PC-9 (cell line): ENCODE measurements at regions not wholly inside any gene's neighbourhood (a gene's known extent, or its start where the extent isn't known, plus 50 kb on each side); places are given as distances from the start of the nearest gene placed in this dataset.
"Not testable (repeated sequence)": the region's sequence is repeated elsewhere in the genome, so short reads cannot be mapped to it uniquely, and the experiment has no call there.

ENCODE experiments used
- BruUV-seq: library from RNA; stranded (reverse); fragments of 400-500 nt; replicated peaks from 2 replicates; lab custom pipeline; 2021; lab: Mats Ljungman, UMichigan
- CTCF ChIA-PET: fragments of 300-600 bp; sonication (Branson Sonifier 250); formaldehyde crosslinking; loops from one replicate; lab custom pipeline; 2022; ENCODE audit warnings: antibody characterized with exemption; lab: Charles Lee
- POLR2A ChIA-PET: fragments of 300-600 bp; sonication (Branson Sonifier 250); formaldehyde crosslinking; loops from one replicate; lab custom pipeline; 2022; ENCODE audit warnings: antibody characterized with exemption; ENCODE audit not compliant: unreplicated experiment; lab: Charles Lee
- DNase-seq, 2 experiments: peaks; one replicate each; pipeline versions ENCODE4 v3.0.0 to v3.0.0-alpha.2; 2015 to 2022; ENCODE audit warnings: mixed read lengths in 1 of 2
- H2AFZ ChIP-seq: fragments of 200-600 bp; sonication (generic); 2 replicates; pipeline ENCODE4 v1.8.1; 2017; ENCODE audit warnings: antibody characterized with exemption
- H3F3A ChIP-seq: fragments of 200-600 bp; sonication (generic); 2 replicates; pipeline ENCODE4 v1.8.1; 2017; ENCODE audit warnings: antibody characterized with exemption, mild to moderate bottlenecking, low read depth; ENCODE audit not compliant: insufficient read depth
- H3K27ac ChIP-seq: fragments of 200-600 bp; sonication (generic); 2 replicates; pipeline ENCODE4 v1.6.1; 2016; ENCODE audit warnings: mixed run types
- H3K27me3 ChIP-seq: fragments of 200-600 bp; sonication (generic); 2 replicates; pipeline ENCODE4 v1.6.1; 2016; ENCODE audit warnings: low read depth, mixed run types; ENCODE audit not compliant: insufficient read depth
- H3K36me3 ChIP-seq: fragments of 200-600 bp; sonication (generic); 2 replicates; pipeline ENCODE4 v1.6.1; 2016; ENCODE audit warnings: low read depth, mixed run types
- H3K4me1 ChIP-seq: fragments of 200-600 bp; sonication (generic); replicated peaks from 2 replicates; pipeline ENCODE4 v1.6.1; 2016; ENCODE audit warnings: mixed run types; ENCODE audit not compliant: insufficient read depth
- H3K4me2 ChIP-seq: fragments of 200-600 bp; sonication (generic); 2 replicates; pipeline ENCODE4 v1.6.1; 2017; ENCODE audit warnings: mixed run types
- H3K4me3 ChIP-seq: fragments of 200-600 bp; sonication (generic); 2 replicates; pipeline ENCODE4 v1.6.1; 2016; ENCODE audit warnings: mixed run types
- H3K79me2 ChIP-seq: fragments of 200-600 bp; sonication (generic); 2 replicates; pipeline ENCODE4 v1.6.1; 2017; ENCODE audit warnings: low read depth, mixed run types
- H3K9me2 ChIP-seq: fragments of 200-600 bp; sonication (generic); 2 replicates; pipeline ENCODE4 v1.8.1; 2017; ENCODE audit warnings: mild to moderate bottlenecking; ENCODE audit not compliant: insufficient read depth
- H3K9me3 ChIP-seq: fragments of 200-600 bp; sonication (generic); 2 replicates; pipeline ENCODE4 v1.8.1; 2016; ENCODE audit warnings: low read depth; ENCODE audit not compliant: insufficient read depth
- H4K20me1 ChIP-seq: fragments of 200-600 bp; sonication (generic); 2 replicates; pipeline ENCODE4 v1.8.1; 2017; ENCODE audit not compliant: insufficient read depth
- intact Hi-C: fragments of 100-400 bp; cut with micrococcal nuclease; formaldehyde crosslinking; loops from one replicate; pipeline ENCODE4 v1.10.0; 2022; ENCODE audit not compliant: unreplicated experiment

GRCh38 chr2:87429206-87429930, 318.5 kb upstream of the PLGLB2 start:
- DNase-seq, CTCF ChIA-PET, H3K27me3 ChIP-seq, POLR2A ChIA-PET, H3K27ac ChIP-seq, H2AFZ ChIP-seq, BruUV-seq, H3K4me2 ChIP-seq, H3K9me3 ChIP-seq, H3K79me2 ChIP-seq, intact Hi-C loops, H3K36me3 ChIP-seq, H3K4me1 ChIP-seq, H4K20me1 ChIP-seq, H3K9me2 ChIP-seq, H3F3A ChIP-seq, H3K4me3 ChIP-seq: not testable (repeated sequence)

- H4K20me1 ChIP-seq, H3K27me3 ChIP-seq, POLR2A ChIA-PET, intact Hi-C loops, H3K4me3 ChIP-seq, H3K36me3 ChIP-seq, H3K9me3 ChIP-seq, CTCF ChIA-PET, BruUV-seq, DNase-seq, H3K79me2 ChIP-seq, H3K27ac ChIP-seq, H3K9me2 ChIP-seq, H2AFZ ChIP-seq, H3K4me1 ChIP-seq, H3K4me2 ChIP-seq, H3F3A ChIP-seq: not testable (repeated sequence)
Measured at GRCh38 chr2:87429931-87430275, 318.0 kb upstream of the PLGLB2 start.

GRCh38 chr2:87431051-87431450, 316.8 kb upstream of the PLGLB2 start:
- BruUV-seq, POLR2A ChIA-PET, CTCF ChIA-PET: not testable (repeated sequence)

GRCh38 chr2:87432711-87433453, 315.0 kb upstream of the PLGLB2 start:
- H3K79me2 ChIP-seq, H3K4me1 ChIP-seq, intact Hi-C loops, H3K36me3 ChIP-seq, POLR2A ChIA-PET, DNase-seq, H4K20me1 ChIP-seq, H3K4me2 ChIP-seq, H3K9me3 ChIP-seq, H3K27ac ChIP-seq, H3F3A ChIP-seq, H3K9me2 ChIP-seq, H3K4me3 ChIP-seq, BruUV-seq, H3K27me3 ChIP-seq, H2AFZ ChIP-seq, CTCF ChIA-PET: not testable (repeated sequence)

More at GRCh38 chr2:87431051-87431450, 316.8 kb upstream of the PLGLB2 start:
- H2AFZ ChIP-seq, H3K9me3 ChIP-seq, intact Hi-C loops, H3K79me2 ChIP-seq, H3K27ac ChIP-seq, H3K27me3 ChIP-seq, H3K9me2 ChIP-seq, H4K20me1 ChIP-seq, H3K4me3 ChIP-seq, H3F3A ChIP-seq, H3K36me3 ChIP-seq, H3K4me1 ChIP-seq, H3K4me2 ChIP-seq, DNase-seq: not testable (repeated sequence)

GRCh38 chr2:87436007-87436406, 311.9 kb upstream of the PLGLB2 start:
- intact Hi-C loops, H3K9me3 ChIP-seq, POLR2A ChIA-PET, H4K20me1 ChIP-seq, H3K4me1 ChIP-seq, DNase-seq, H3K27ac ChIP-seq, H3K27me3 ChIP-seq, BruUV-seq, CTCF ChIA-PET, H3K9me2 ChIP-seq, H3K4me3 ChIP-seq, H3K36me3 ChIP-seq, H3K4me2 ChIP-seq, H2AFZ ChIP-seq, H3K79me2 ChIP-seq, H3F3A ChIP-seq: not testable (repeated sequence)

GRCh38 chr2:87437701-87438260, 310.1 kb upstream of the PLGLB2 start:
- H3K9me3 ChIP-seq, DNase-seq, H3K27ac ChIP-seq, H3K27me3 ChIP-seq, H3K4me3 ChIP-seq, CTCF ChIA-PET, H3K79me2 ChIP-seq, intact Hi-C loops, H4K20me1 ChIP-seq, POLR2A ChIA-PET, H3F3A ChIP-seq, BruUV-seq, H3K36me3 ChIP-seq, H3K4me2 ChIP-seq, H2AFZ ChIP-seq, H3K9me2 ChIP-seq, H3K4me1 ChIP-seq: not testable (repeated sequence)

GRCh38 chr2:87438780-87439454, 309.0 kb upstream of the PLGLB2 start:
- H2AFZ ChIP-seq, H3K27ac ChIP-seq, H3K9me2 ChIP-seq, H3K4me3 ChIP-seq, H4K20me1 ChIP-seq, DNase-seq, H3K4me2 ChIP-seq, H3K9me3 ChIP-seq, H3K27me3 ChIP-seq, intact Hi-C loops, POLR2A ChIA-PET, H3K36me3 ChIP-seq, H3K79me2 ChIP-seq, BruUV-seq, CTCF ChIA-PET, H3K4me1 ChIP-seq, H3F3A ChIP-seq: not testable (repeated sequence)
